ENCODE measurements at regions not wholly inside any gene's neighbourhood (a gene's known extent, or its start where the extent isn't known, plus 50 kb on each side); places are given as distances from the start of the nearest gene placed in this dataset.

DNA sequence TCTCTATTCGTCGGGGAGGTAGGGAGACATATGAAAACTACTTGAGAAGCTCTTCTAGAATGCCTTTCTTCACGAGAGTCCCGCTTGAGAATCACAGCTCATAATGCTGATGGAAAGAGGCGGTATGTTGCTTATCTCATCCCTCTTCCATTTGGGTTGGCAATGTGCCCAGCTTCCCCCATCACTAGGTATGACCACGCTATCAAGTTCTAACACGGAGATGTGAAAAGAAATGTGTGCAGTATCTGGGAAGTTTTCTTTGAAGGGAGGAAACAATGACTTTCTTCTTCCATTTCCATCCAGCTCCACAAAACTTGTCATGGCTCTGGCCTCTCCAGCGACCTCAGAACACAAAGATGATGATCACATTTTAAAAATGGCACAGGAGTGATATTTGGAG lies 742.4 kb downstream of the DCDC2C start:
- DNase-seq (ENCODE audit: low read depth, low spot score): no peak
- H3K9ac ChIP-seq (ENCODE audit: insufficient read length): no peak overlapping the region

DNA sequence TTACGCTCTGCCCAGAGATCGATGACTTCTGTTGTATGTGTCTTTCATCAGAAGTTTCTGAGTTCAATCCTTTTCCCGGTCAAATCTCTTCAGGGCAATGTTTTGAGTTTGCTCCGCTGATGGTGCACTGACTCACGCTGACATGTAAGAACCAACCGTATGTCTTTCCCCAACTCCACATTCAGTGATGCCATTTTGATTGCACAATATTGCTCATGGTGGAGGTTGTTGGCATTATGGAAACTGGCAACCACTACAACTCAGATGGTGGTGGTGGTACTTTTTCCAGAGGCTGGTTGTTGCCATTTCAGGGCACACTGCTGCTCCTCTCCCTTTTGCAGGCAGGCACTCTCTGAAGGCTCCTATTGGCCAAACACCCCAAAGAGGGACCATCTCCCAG lies 751.5 kb downstream of the DCDC2C start:
- Histone ChIP-seq H3K9me3 (ENCODE audit: low read depth, low read length) (no peaks in the 10 kb centered on the region), H3K9ac (ENCODE audit: insufficient read length) (no peak overlapping the region), H3K4me3 (no peak overlapping the region), H3K36me3 (ENCODE audit: insufficient read depth, low read length) (no peaks in the 10 kb centered on the region), H3K27ac (no peak overlapping the region)
- no peak for TF ChIP-seq FOXP2 (optimal IDR thresholded peaks at IDR 0.05; ENCODE audit: control extremely low read depth, extremely low read length, insufficient read depth)
- no peak for TF ChIP-seq POLR2AphosphoS5 (IDR thresholded peaks at IDR 0.05; ENCODE audit: borderline replicate concordance, low read depth, low read length)
- TF ChIP-seq EZH2 (IDR thresholded peaks at IDR 0.05): no peak
- no peak for DNase-seq (ENCODE audit: low read depth, low spot score)

More for the DNA sequence above, 742.4 kb downstream of the DCDC2C start:
- Histone ChIP-seq H3K27ac (no peak overlapping the region), H3K36me3 (ENCODE audit: insufficient read depth, low read length) (no peaks in the 10 kb centered on the region), H3K4me3 (no peak overlapping the region), H3K9me3 (ENCODE audit: low read depth, low read length) (no peaks in the 10 kb centered on the region)
- TF ChIP-seq EZH2 (IDR thresholded peaks at IDR 0.05): no peak
- TF ChIP-seq POLR2AphosphoS5 (IDR thresholded peaks at IDR 0.05; ENCODE audit: borderline replicate concordance, low read depth, low read length): no peak
- TF ChIP-seq FOXP2 (optimal IDR thresholded peaks at IDR 0.05; ENCODE audit: control extremely low read depth, extremely low read length, insufficient read depth): no peak

DNA sequence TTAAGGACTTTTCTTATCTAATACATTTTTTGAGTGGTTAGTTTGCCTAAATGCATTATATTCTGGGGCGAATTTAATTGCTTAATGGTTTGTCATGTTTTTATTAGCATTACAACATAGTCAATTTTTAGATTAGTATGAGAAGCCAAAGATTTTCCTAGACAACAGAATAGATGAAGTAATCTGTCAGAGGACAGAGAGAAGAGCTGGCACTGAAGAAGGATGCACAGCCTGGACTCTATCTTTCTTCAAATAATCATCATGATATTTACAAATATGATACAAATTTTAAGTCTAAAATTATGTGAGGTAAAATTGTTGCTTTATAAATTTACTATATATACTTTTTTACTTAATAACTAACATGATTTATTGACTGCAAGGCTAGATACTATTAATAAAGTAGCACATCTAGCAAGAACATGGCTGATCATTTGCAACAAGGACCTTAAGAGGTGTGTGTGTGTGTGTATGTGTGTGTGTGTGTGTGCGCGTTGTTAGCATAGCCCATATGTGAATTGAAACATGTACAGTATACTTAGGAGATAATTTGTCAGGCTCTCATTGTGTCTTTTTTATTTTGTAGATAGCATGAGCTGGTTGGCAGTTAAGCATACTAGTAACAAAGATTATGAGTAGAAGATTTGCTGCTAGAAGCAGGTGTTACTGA lies 752.2 kb downstream of the DCDC2C start:
- no peak overlapping the region for H3K4me3 ChIP-seq
- TF ChIP-seq FOXP2 (optimal IDR thresholded peaks at IDR 0.05; ENCODE audit: control extremely low read depth, extremely low read length, insufficient read depth): no peak
- TF ChIP-seq EZH2 (IDR thresholded peaks at IDR 0.05): no peak
- TF ChIP-seq POLR2AphosphoS5 (IDR thresholded peaks at IDR 0.05; ENCODE audit: borderline replicate concordance, low read depth, low read length): no peak
- H3K27ac ChIP-seq: no peak overlapping the region
- H3K36me3 ChIP-seq (ENCODE audit: insufficient read depth, low read length): no peaks in the 10 kb centered on the region
- H3K9me3 ChIP-seq (ENCODE audit: low read depth, low read length): no peaks in the 10 kb centered on the region
- no peak for DNase-seq (ENCODE audit: low read depth, low spot score)
- no peak overlapping the region for H3K9ac ChIP-seq (ENCODE audit: insufficient read length)

DNA sequence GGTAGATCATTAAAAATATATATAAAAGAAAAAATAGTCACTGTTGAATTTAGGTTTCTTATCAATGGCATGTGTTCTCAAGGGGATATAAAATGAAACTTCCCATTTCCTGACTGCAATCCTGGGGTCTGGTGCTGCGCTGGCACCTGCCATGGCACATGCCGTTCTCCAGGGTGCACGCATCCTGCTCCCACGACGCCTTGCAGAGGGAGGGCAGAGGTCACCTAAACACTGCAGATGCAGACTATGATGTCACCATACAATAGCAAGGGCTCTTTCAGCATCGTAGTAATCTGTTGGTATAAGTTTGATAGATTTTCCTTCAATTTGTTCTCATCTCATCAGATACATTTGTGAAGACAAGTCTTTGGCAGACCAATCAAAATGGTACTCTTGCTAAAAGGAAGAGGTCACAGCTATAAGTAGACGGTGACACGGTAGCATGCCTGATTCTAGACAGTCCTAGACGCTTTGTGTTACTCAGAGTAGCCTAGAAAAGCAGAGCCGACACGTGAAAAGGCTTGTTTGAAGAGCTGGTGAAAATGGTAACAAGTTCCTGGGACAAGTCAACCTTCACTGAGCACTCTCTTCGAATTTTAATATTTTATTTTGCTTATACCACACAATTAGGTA lies 761.4 kb downstream of the DCDC2C start:
- Histone ChIP-seq H3K9me3 (ENCODE audit: low read depth, low read length) (no peaks in the 10 kb centered on the region), H3K27ac (no peak overlapping the region), H3K9ac (ENCODE audit: insufficient read length) (no peak overlapping the region), H3K36me3 (ENCODE audit: insufficient read depth, low read length) (no peaks in the 10 kb centered on the region), H3K4me3 (no peak overlapping the region)
- TF ChIP-seq EZH2 (IDR thresholded peaks at IDR 0.05) (no peak), POLR2AphosphoS5 (IDR thresholded peaks at IDR 0.05; ENCODE audit: borderline replicate concordance, low read depth, low read length) (no peak), FOXP2 (optimal IDR thresholded peaks at IDR 0.05; ENCODE audit: control extremely low read depth, extremely low read length, insufficient read depth) (no peak)
- no peak for DNase-seq (ENCODE audit: low read depth, low spot score)

DNA sequence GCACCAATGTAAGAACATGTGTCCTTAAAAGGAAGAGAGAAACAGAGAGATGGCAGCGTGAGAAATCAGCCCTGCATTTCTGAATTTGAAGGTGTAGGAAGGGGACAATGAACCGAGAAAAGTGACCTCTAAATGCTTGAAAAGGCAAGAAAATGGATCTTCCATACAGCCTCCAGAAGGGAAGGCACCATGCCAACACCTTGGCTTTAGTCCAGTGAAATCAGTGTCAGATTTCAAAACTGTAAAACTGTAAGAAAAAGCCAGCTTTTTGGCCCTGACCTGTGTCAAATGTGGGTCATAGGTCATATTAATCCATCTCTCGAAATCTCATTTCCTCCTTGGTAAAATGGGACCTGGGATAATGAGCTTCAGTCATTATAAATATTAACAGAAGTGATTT lies 762.3 kb downstream of the DCDC2C start:
- Histone ChIP-seq H3K36me3 (ENCODE audit: insufficient read depth, low read length) (no peaks in the 10 kb centered on the region), H3K4me3 (no peak overlapping the region), H3K9ac (ENCODE audit: insufficient read length) (no peak overlapping the region), H3K27ac (no peak overlapping the region), H3K9me3 (ENCODE audit: low read depth, low read length) (no peaks in the 10 kb centered on the region)
- TF ChIP-seq FOXP2 (optimal IDR thresholded peaks at IDR 0.05; ENCODE audit: control extremely low read depth, extremely low read length, insufficient read depth) (no peak), POLR2AphosphoS5 (IDR thresholded peaks at IDR 0.05; ENCODE audit: borderline replicate concordance, low read depth, low read length) (no peak), EZH2 (IDR thresholded peaks at IDR 0.05) (no peak)
- no peak for DNase-seq (ENCODE audit: low read depth, low spot score)

DNA sequence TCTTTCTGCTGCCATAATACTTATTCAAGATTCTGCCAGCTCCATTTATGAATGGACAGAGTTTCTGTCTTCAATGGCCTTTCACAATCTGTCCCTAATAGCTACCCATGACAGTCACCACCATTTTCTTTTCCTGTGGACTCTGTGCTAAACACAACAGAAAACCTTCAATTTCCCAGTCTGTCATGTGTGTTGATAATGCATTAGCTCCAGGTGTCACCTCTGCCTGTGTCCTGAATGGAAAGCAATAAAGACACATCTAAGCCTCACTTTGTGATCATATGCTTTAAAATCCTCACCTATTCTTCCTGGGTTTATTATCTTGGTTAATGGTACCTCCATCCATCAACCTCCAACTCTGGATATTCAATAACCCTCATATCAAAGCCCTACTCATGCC lies 772.2 kb downstream of the DCDC2C start:
- no peak overlapping the region for H3K27ac ChIP-seq
- no peak for TF ChIP-seq FOXP2 (optimal IDR thresholded peaks at IDR 0.05; ENCODE audit: control extremely low read depth, extremely low read length, insufficient read depth)
- no peak for TF ChIP-seq POLR2AphosphoS5 (IDR thresholded peaks at IDR 0.05; ENCODE audit: borderline replicate concordance, low read depth, low read length)
- TF ChIP-seq EZH2 (IDR thresholded peaks at IDR 0.05): no peak
- H3K9me3 ChIP-seq (ENCODE audit: low read depth, low read length): 0 out of 2 replicates have a peak, but pooled peaks cover 2% of the 10 kb centered on the region
- no peak overlapping the region for H3K9ac ChIP-seq (ENCODE audit: insufficient read length)
- H3K36me3 ChIP-seq (ENCODE audit: insufficient read depth, low read length): no peaks in the 10 kb centered on the region
- H3K4me3 ChIP-seq: no peak overlapping the region
- DNase-seq (ENCODE audit: low read depth, low spot score): no peak

DNA sequence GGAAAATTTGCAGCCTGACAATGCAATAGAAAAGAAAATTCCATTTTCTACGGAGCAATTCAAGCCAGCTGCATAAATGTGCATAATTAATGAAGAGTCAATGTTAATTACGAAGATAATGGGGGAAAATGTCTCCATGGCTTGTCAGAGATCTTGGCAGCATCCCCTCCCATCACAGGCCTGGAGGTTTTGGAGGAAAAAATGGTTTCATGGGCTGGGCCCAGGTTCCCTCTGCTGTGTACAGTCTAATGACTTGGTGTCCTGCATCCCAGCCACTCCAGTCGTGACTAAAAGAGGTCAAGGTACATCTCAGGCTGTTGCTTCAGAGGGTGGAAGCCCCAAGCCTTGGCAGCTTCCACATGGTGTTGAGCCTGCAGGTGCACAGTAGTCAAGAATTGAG lies 779.7 kb downstream of the DCDC2C start:
- no peak overlapping the region for H3K9ac ChIP-seq (ENCODE audit: insufficient read length)
- no peaks in the 10 kb centered on the region for H3K9me3 ChIP-seq (ENCODE audit: low read depth, low read length)
- no peak for TF ChIP-seq EZH2 (IDR thresholded peaks at IDR 0.05)
- no peak for TF ChIP-seq POLR2AphosphoS5 (IDR thresholded peaks at IDR 0.05; ENCODE audit: borderline replicate concordance, low read depth, low read length)
- H3K27ac ChIP-seq: no peak overlapping the region
- no peak for DNase-seq (ENCODE audit: low read depth, low spot score)
- no peak overlapping the region for H3K4me3 ChIP-seq
- H3K36me3 ChIP-seq (ENCODE audit: insufficient read depth, low read length): no peaks in the 10 kb centered on the region

DNA sequence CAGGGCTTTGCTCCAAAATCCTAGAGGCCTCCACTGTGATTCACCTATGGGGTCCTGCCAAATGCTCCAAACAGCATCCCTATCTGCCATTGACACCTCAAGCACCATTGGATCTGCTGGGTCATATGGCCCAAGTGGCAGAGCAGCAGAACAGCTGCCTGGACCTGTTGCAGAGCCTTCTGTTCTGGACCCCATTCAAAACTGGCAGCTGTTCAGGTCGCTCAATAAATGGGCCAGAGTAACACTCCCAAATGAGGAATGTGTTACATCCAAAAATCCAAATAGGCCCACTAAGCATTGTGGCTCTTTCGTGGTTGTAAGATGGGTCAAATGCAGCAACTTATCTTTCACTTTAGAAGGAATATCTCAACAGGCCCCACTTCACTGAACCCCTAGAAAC lies 783.6 kb downstream of the DCDC2C start:
- TF ChIP-seq FOXP2 (optimal IDR thresholded peaks at IDR 0.05; ENCODE audit: control extremely low read depth, extremely low read length, insufficient read depth) (no peak), EZH2 (IDR thresholded peaks at IDR 0.05) (no peak), POLR2AphosphoS5 (IDR thresholded peaks at IDR 0.05; ENCODE audit: borderline replicate concordance, low read depth, low read length) (no peak)
- Histone ChIP-seq H3K4me3 (no peak overlapping the region), H3K27ac (no peak overlapping the region), H3K36me3 (ENCODE audit: insufficient read depth, low read length) (no peaks in the 10 kb centered on the region), H3K9ac (ENCODE audit: insufficient read length) (no peak overlapping the region), H3K9me3 (ENCODE audit: low read depth, low read length) (no peaks in the 10 kb centered on the region)
- DNase-seq (ENCODE audit: low read depth, low spot score): no peak
